ENCODE measurements at regions not wholly inside any gene's neighbourhood (a gene's known extent, or its start where the extent isn't known, plus 50 kb on each side); places are given as distances from the start of the nearest gene placed in this dataset.
"Not testable (repeated sequence)": the region's sequence is repeated elsewhere in the genome, so short reads cannot be mapped to it uniquely, and the experiment has no call there.

GRCh38 chr2:106332054-106332453 lies 136.2 kb downstream of the RGPD3 start:
- Histone ChIP-seq H3K4me1 (ENCODE audit: control extremely low read depth in 1 of 4, control insufficient read depth in 4 of 4, insufficient read depth in 4 of 4, low read length in 3 of 4) (no peaks in the 10 kb centered on the region), H3K36me3 (ENCODE audit: control insufficient read depth in 4 of 4, insufficient read depth in 4 of 4, low read length in 3 of 4) (no peaks in the 10 kb centered on the region), H3K9me3 (ENCODE audit: control extremely low read depth in 1 of 5, control insufficient read depth in 4 of 5, insufficient read depth in 2 of 5, low read depth in 1 of 5, low read length in 4 of 5) (peaks cover 0 to 5% (median 3%) of the 10 kb centered on the region in 5 experiments), H3K27me3 (replicated peaks in 2 of 5; ENCODE audit: control insufficient read depth in 4 of 5, insufficient read depth in 5 of 5, low read length in 4 of 5) (no peaks in the 10 kb centered on the region), H3K27ac (ENCODE audit: insufficient read depth in 1 of 2, low read depth in 1 of 2, low read length in 2 of 2, poor library complexity in 1 of 2, severe bottlenecking in 2 of 2) (no peak overlapping the region), H3K4me3 (ENCODE audit: control insufficient read depth in 1 of 7, extremely low read depth in 1 of 7, insufficient read depth in 4 of 7, low read depth in 2 of 7, low read length in 6 of 7) (no peak overlapping the region)
- ChIA-PET CTCF (no interaction called here), POLR2A (no interaction called here)
- WGBS (ENCODE audit: insufficient coverage), result 98% methylated on average over 4 of the region's 4 CpGs
- DNase-seq, result no peak

DNA sequence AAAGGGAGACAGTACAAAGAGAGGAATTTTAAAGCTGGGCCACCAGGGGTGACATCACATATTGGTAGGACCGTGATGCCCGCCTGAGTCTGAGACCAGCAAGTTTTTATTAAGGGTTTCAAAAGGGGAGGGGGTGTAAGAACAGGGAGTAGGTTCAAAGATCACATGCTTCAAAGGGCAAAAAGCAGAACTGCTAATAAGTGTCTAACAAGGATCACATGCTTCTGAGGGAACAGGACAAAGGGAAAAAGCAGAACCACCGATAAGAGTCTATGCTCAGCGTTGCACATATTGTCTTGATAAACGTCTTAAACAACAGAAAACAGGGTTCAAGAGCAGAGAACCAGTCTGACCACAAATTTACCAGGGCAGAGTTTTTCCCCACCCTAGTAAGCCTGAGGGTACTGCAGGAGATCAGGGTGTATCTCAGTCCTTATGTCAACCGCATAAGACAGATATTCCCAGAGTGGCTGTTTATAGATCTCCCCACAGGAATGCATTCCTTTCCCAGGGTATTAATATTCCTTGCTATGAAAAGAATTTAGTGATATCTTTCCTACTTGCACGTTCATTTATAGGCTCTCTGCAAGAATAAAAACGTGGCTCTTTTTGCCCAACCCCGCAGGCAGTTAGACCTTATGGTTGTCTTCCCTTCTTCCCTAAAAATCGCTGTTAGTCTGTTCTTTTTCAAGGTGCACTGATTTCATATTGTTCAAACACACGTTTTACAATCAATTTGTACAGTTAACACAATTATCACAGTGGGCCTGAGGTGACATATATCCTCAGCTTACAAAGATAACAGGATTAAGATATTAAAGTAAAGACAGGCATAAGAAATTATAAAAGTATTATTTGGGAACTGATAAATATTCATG lies 136.5 kb upstream of the UXS1 start:
- CTCF ChIA-PET; H3K9me3 ChIP-seq (ENCODE audit: control extremely low read depth in 1 of 5, control insufficient read depth in 4 of 5, insufficient read depth in 2 of 5, low read depth in 1 of 5, low read length in 4 of 5); H3K27ac ChIP-seq (ENCODE audit: insufficient read depth in 1 of 2, low read depth in 1 of 2, low read length in 2 of 2, poor library complexity in 1 of 2, severe bottlenecking in 2 of 2); H3K27me3 ChIP-seq (replicated peaks in 2 of 5; ENCODE audit: control insufficient read depth in 4 of 5, insufficient read depth in 5 of 5, low read length in 4 of 5); H3K36me3 ChIP-seq (ENCODE audit: control insufficient read depth in 4 of 4, insufficient read depth in 4 of 4, low read length in 3 of 4); H3K4me1 ChIP-seq (ENCODE audit: control extremely low read depth in 1 of 4, control insufficient read depth in 4 of 4, insufficient read depth in 4 of 4, low read length in 3 of 4); H3K4me3 ChIP-seq (ENCODE audit: control insufficient read depth in 1 of 7, extremely low read depth in 1 of 7, insufficient read depth in 4 of 7, low read depth in 2 of 7, low read length in 6 of 7); POLR2A ChIA-PET: not testable (repeated sequence)
- WGBS (ENCODE audit: insufficient coverage), result 55% methylated on average over 9 of the region's 11 CpGs
- DNase-seq, result peak in 2 of 3 donors; percentile 21 to 70

DNA sequence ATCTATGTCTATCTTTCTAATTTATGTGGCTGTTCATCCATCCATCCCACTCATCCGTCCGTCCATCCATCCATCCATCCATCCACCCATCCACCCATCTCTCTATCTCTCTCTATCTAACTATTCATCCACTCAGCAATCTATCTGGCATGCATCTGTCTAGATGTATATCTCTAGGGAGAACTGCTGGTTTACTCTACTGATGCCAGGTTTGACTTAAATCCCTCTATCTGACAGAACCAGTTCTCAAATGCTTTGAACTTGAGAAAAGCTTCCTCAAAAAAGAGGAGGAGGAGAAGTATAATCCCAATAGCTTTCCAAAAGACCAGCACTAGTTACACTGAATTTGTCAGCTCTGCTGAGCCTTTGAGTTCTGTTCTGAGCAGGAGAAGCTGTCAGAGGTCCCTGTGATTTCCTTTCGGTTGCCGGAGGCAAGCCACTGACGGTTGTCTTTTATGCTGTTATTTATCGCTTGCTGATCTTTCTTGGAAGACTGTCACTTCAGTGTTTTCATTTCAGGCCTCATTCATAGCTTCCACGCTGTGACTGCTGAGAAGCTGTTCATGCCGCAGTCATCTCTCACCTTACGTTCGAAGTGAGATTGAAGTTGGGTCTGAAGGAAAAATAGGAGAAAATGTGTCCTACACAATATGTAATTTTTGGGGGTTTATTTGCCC lies 129.4 kb upstream of the UXS1 start:
- Histone ChIP-seq H3K27me3 (replicated peaks in 2 of 5; ENCODE audit: control insufficient read depth in 4 of 5, insufficient read depth in 5 of 5, low read length in 4 of 5) (no peaks in the 10 kb centered on the region), H3K4me1 (ENCODE audit: control extremely low read depth in 1 of 4, control insufficient read depth in 4 of 4, insufficient read depth in 4 of 4, low read length in 3 of 4) (no peaks in the 10 kb centered on the region), H3K4me3 (ENCODE audit: control insufficient read depth in 1 of 7, extremely low read depth in 1 of 7, insufficient read depth in 4 of 7, low read depth in 2 of 7, low read length in 6 of 7) (no peak overlapping the region), H3K36me3 (ENCODE audit: control insufficient read depth in 4 of 4, insufficient read depth in 4 of 4, low read length in 3 of 4) (no peaks in the 10 kb centered on the region), H3K9me3 (ENCODE audit: control extremely low read depth in 1 of 5, control insufficient read depth in 4 of 5, insufficient read depth in 2 of 5, low read depth in 1 of 5, low read length in 4 of 5) (no peaks in the 10 kb centered on the region), H3K27ac (ENCODE audit: insufficient read depth in 1 of 2, low read depth in 1 of 2, low read length in 2 of 2, poor library complexity in 1 of 2, severe bottlenecking in 2 of 2) (no peak overlapping the region)
- no peak for DNase-seq
- ChIA-PET POLR2A (no interaction called here), CTCF (interaction anchor here (1.0 kb wide), 1 partner anchor 218 kb away, joined by 3 read pairs; no protein-coding TSS in a partner anchor)
- 91% methylated on average over 10 of the region's 10 CpGs for WGBS (ENCODE audit: insufficient coverage)

DNA sequence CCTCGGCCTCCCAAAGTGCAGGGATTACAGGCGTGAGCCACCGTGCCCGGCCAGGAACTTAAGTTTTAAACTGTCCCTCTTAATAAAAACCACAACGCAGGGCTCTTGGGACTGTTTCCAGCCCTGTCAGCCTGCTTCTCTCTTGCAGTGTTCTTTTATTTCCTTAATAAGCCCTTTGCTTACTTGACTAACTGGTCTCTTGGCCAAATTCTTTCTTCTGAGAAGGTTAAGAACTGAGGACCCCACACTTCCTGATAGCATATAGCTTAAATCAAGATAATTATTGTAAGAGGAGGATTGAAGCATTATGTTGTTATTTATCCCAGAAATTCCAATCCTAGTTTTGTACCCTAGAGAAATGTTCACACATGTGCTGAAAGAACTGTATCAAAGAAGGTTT lies 128.2 kb upstream of the UXS1 start:
- no peak overlapping the region for H3K27ac ChIP-seq (ENCODE audit: insufficient read depth in 1 of 2, low read depth in 1 of 2, low read length in 2 of 2, poor library complexity in 1 of 2, severe bottlenecking in 2 of 2)
- ChIA-PET CTCF (no interaction called here), POLR2A (no interaction called here)
- H3K4me3 ChIP-seq (ENCODE audit: control insufficient read depth in 1 of 7, extremely low read depth in 1 of 7, insufficient read depth in 4 of 7, low read depth in 2 of 7, low read length in 6 of 7), result no peak overlapping the region
- WGBS (ENCODE audit: insufficient coverage), result 33% methylated on average over 5 of the region's 5 CpGs
- H3K36me3 ChIP-seq (ENCODE audit: control insufficient read depth in 4 of 4, insufficient read depth in 4 of 4, low read length in 3 of 4), result no peaks in the 10 kb centered on the region
- DNase-seq, result no peak
- no peaks in the 10 kb centered on the region for H3K4me1 ChIP-seq (ENCODE audit: control extremely low read depth in 1 of 4, control insufficient read depth in 4 of 4, insufficient read depth in 4 of 4, low read length in 3 of 4)
- H3K27me3 ChIP-seq (replicated peaks in 2 of 5; ENCODE audit: control insufficient read depth in 4 of 5, insufficient read depth in 5 of 5, low read length in 4 of 5), result peaks cover 0 to 2% (median 0%) of the 10 kb centered on the region in 5 experiments
- H3K9me3 ChIP-seq (ENCODE audit: control extremely low read depth in 1 of 5, control insufficient read depth in 4 of 5, insufficient read depth in 2 of 5, low read depth in 1 of 5, low read length in 4 of 5), result no peaks in the 10 kb centered on the region

- H3K9me3 ChIP-seq (ENCODE audit: control extremely low read depth in 1 of 5, control insufficient read depth in 4 of 5, insufficient read depth in 2 of 5, low read depth in 1 of 5, low read length in 4 of 5); H3K4me3 ChIP-seq (ENCODE audit: control insufficient read depth in 1 of 7, extremely low read depth in 1 of 7, insufficient read depth in 4 of 7, low read depth in 2 of 7, low read length in 6 of 7); H3K27me3 ChIP-seq (replicated peaks in 2 of 5; ENCODE audit: control insufficient read depth in 4 of 5, insufficient read depth in 5 of 5, low read length in 4 of 5); DNase-seq; H3K36me3 ChIP-seq (ENCODE audit: control insufficient read depth in 4 of 4, insufficient read depth in 4 of 4, low read length in 3 of 4); H3K4me1 ChIP-seq (ENCODE audit: control extremely low read depth in 1 of 4, control insufficient read depth in 4 of 4, insufficient read depth in 4 of 4, low read length in 3 of 4); POLR2A ChIA-PET; CTCF ChIA-PET; H3K27ac ChIP-seq (ENCODE audit: insufficient read depth in 1 of 2, low read depth in 1 of 2, low read length in 2 of 2, poor library complexity in 1 of 2, severe bottlenecking in 2 of 2): not testable (repeated sequence)
- 100% methylated on average over 2 of the region's 2 CpGs for WGBS (ENCODE audit: insufficient coverage)
Measured at GRCh38 chr2:106320439-106320838, 126.3 kb upstream of the UXS1 start.

DNA sequence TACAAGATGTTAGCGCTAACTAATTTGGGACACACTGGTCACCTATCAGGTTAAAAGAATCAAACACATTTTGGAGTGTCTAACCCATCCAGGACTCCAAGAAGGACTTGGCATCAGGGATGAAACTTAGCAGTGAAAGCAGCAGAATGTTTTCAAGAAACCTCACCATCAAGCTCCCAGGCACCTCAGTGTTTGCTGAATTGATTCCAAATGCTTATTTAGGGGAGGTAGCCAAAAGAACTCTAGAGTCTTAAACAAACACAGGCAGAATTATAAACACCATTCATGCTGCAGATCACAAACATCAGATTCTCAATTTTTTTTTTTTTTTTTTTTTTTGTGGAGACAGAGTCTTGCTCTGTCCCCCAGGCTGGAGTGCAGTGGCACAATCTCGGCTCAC lies 122.8 kb upstream of the UXS1 start:
- Histone ChIP-seq H3K4me1 (ENCODE audit: control extremely low read depth in 1 of 4, control insufficient read depth in 4 of 4, insufficient read depth in 4 of 4, low read length in 3 of 4) (peaks cover 0 to 5% (median 0%) of the 10 kb centered on the region in 4 experiments), H3K36me3 (ENCODE audit: control insufficient read depth in 4 of 4, insufficient read depth in 4 of 4, low read length in 3 of 4) (no peaks in the 10 kb centered on the region), H3K9me3 (ENCODE audit: control extremely low read depth in 1 of 5, control insufficient read depth in 4 of 5, insufficient read depth in 2 of 5, low read depth in 1 of 5, low read length in 4 of 5) (no peaks in the 10 kb centered on the region), H3K27me3 (replicated peaks in 2 of 5; ENCODE audit: control insufficient read depth in 4 of 5, insufficient read depth in 5 of 5, low read length in 4 of 5) (peaks cover 0 to 2% (median 0%) of the 10 kb centered on the region in 5 experiments), H3K4me3 (ENCODE audit: control insufficient read depth in 1 of 7, extremely low read depth in 1 of 7, insufficient read depth in 4 of 7, low read depth in 2 of 7, low read length in 6 of 7) (no peak overlapping the region), H3K27ac (ENCODE audit: insufficient read depth in 1 of 2, low read depth in 1 of 2, low read length in 2 of 2, poor library complexity in 1 of 2, severe bottlenecking in 2 of 2) (no peak overlapping the region)
- WGBS (ENCODE audit: insufficient coverage), result 100% methylated on average over 2 of the region's 2 CpGs
- no peak for DNase-seq
- ChIA-PET CTCF (no interaction called here), POLR2A (no interaction called here)

- peaks cover 0 to 5% (median 0%) of the 10 kb centered on the region in 4 experiments for H3K4me1 ChIP-seq (ENCODE audit: control extremely low read depth in 1 of 4, control insufficient read depth in 4 of 4, insufficient read depth in 4 of 4, low read length in 3 of 4)
- 0% methylated on average over 1 of the region's 3 CpGs for WGBS (ENCODE audit: insufficient coverage)
- H3K4me3 ChIP-seq (ENCODE audit: control insufficient read depth in 1 of 7, extremely low read depth in 1 of 7, insufficient read depth in 4 of 7, low read depth in 2 of 7, low read length in 6 of 7), result no peak overlapping the region
- peak; percentile 50 to 86 (median 77) for DNase-seq
- H3K9me3 ChIP-seq (ENCODE audit: control extremely low read depth in 1 of 5, control insufficient read depth in 4 of 5, insufficient read depth in 2 of 5, low read depth in 1 of 5, low read length in 4 of 5), result no peaks in the 10 kb centered on the region
- H3K27ac ChIP-seq (ENCODE audit: insufficient read depth in 1 of 2, low read depth in 1 of 2, low read length in 2 of 2, poor library complexity in 1 of 2, severe bottlenecking in 2 of 2), result no peak overlapping the region
- no peaks in the 10 kb centered on the region for H3K36me3 ChIP-seq (ENCODE audit: control insufficient read depth in 4 of 4, insufficient read depth in 4 of 4, low read length in 3 of 4)
- ChIA-PET POLR2A (interaction anchor here (0.6 kb wide), 1 partner anchor 57 kb away, joined by 4 read pairs; no protein-coding TSS in a partner anchor), CTCF (no interaction called here)
- H3K27me3 ChIP-seq (replicated peaks in 2 of 5; ENCODE audit: control insufficient read depth in 4 of 5, insufficient read depth in 5 of 5, low read length in 4 of 5), result peaks cover 0 to 2% (median 0%) of the 10 kb centered on the region in 5 experiments
Measured at GRCh38 chr2:106314444-106314843, 120.3 kb upstream of the UXS1 start.

Data from common myeloid progenitor, CD34-positive (primary cell).